Germinal center (tissue), 1 donor: ENCODE measurements at regions not wholly inside any gene's neighbourhood (a gene's known extent, or its start where the extent isn't known, plus 50 kb on each side); places are given as distances from the start of the nearest gene placed in this dataset.

Experiments
- DNase-seq: peaks from one replicate; pipeline ENCODE4 v3.0.0; 2012; ENCODE audit warnings: mixed read lengths, low spot score

DNA sequence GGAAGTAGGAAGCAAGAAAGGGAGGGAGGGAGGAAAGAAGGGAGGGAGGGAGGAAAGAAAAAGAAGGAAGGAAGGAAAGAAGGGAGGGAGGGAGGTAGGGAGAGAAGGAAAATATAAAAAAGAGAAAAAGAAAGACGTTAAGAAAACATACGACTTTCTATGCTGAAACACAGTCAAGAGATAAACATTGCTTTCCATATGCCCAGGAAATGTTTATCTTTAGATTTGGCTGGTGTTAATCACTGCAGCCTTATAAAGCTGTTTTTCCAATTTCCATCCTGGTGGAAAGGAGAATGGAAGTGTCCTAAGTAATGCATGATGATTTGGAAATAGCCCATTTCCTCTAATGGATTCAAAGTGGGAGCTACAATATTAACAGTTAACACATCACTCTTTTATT, 524.3 kb downstream of the MTRR start:
- DNase-seq, result no peak

- DNase-seq, result no peak
Measured at GRCh38 chr5:8394965-8395364, 526.0 kb downstream of the MTRR start.

DNA sequence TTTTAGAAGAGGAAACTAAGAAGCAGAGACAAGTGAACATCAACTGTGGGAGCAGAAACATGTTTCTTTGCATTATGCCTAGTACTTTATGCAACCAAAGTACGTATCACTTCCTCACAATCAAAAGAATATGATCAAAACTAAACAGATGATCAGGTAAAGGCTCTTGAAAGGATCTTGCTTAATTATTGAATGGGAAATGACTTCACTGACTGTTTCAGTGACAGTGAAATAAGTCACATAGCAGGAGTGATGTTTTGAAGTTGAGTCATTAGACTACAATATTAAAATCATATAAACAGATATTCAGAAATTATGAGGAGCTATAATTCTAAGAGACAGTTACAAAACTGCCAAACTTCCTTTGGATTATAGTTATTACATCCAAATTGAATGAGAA, 527.3 kb downstream of the MTRR start:
- no peak for DNase-seq

- DNase-seq, result no peak
Measured at GRCh38 chr5:8396756-8397155, 527.8 kb downstream of the MTRR start.

DNA sequence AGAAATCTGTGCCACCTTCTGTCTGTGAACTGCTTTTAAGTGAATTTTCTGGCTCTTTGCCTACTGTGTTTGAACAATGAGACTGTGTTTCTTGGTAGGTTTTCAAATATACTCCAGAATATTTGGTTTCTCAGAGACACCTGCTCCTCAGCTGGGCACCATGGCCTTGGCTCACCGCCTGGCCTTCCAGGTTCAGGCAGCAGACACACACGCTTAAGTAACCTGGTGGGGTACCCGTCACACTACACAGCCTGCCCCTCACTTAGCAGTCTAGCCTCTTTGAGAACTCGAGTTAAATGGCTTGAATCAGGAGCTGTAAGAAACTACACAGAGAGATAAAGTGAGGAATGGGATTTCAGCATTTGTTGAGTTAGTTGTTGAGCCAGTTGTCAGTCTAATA, 530.5 kb downstream of the MTRR start:
- no peak for DNase-seq

GRCh38 chr5:8408258-8408657, 539.3 kb downstream of the MTRR start:
- DNase-seq, result no peak

- DNase-seq, result no peak
Measured at GRCh38 chr5:8410618-8411017, 541.7 kb downstream of the MTRR start.

GRCh38 chr5:8413975-8414374, 545.0 kb downstream of the MTRR start:
- DNase-seq, result no peak

GRCh38 chr5:8417316-8418048, 548.5 kb downstream of the MTRR start:
- no peak for DNase-seq

GRCh38 chr5:8418049-8418426, 549.1 kb downstream of the MTRR start:
- no peak for DNase-seq

DNA sequence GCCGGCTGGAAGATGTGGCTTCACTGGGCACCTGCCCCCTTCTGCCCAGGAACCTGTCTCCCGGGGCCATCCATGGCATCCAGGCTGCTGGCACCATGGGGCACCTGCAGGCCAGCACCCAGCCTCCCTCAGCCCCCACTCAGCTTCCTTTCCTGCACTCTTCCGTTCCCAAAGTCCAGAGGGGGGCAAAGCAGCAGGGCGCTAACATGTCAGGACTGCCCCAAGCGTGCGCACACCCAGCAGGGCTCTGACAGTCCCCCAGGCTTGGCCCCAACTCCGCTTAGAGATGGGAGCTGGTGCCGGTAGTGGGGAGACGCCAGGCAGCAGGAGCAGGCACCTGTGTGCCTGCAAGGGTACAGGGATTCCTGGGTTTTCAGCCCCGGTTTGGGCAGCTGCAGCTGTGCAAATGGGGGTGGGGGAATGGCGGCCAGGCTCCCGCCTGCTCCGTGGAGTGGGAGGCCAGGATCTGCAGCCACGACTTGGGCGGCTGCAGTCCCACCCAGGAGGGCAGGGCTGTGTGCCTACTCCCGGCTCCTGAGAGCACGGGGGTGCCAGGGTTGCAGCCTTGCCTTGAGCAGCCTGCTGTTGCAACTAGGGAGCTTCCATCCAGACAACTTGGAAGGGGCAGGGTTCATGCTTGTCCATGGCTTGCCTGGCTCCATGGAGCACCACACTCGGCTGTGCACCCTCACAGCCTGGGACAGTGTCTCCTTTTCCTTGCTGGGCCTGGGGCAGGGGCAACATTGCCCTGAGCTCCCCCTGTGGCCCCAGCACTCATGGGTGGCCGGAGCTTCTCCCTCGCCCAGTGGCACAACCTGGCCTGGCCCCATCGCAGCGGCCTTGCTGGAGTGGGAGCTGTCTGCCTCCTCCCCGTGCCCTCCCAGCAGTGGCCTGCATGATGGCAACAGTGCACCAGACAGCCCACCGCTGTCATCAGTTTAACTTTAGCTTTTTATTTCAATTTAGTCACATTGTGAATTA, 561.1 kb downstream of the MTRR start:
- no peak for DNase-seq

GRCh38 chr5:8434501-8434900, 565.6 kb downstream of the MTRR start:
- no peak for DNase-seq

DNA sequence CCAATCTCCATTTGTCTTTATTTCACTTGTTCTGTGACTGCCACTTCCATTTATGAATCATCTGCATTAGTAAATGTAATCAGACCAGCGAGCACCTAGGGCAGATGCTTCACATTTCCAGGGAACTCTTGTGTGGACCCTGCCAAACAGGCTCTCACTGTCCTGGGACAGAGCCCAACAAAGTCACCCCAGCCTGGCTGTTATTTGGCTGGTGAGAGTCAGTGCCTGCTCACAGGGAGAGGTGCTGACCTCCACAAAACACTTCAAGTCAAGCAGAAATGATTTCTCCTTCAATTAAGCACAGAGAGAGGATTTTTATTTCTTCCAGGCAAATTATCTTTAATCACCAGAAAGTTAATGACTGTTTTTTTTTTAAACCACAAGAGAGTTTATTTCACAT, 568.0 kb downstream of the MTRR start:
- DNase-seq, result no peak

- DNase-seq, result no peak
Measured at GRCh38 chr5:8445139-8445538, 576.2 kb downstream of the MTRR start.

DNA sequence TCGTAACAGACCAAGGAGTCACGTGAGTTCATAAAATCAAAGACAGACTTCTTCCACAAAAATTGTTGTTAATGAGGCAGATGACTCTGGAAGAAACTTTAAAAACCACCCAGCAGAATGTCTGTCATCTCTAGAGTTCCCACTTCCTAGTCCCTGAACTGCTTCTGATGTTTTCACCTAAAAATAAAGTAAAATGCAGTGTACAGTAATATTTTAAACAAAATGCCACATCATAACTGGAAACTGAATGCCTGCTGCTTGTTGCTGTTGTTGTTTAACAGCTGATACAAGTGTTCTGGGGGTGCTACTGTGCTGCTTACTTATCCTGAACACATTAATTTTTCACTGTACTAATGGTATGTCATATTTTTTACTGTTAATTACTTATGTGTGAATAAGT, 577.2 kb downstream of the MTRR start:
- DNase-seq, result no peak

DNA sequence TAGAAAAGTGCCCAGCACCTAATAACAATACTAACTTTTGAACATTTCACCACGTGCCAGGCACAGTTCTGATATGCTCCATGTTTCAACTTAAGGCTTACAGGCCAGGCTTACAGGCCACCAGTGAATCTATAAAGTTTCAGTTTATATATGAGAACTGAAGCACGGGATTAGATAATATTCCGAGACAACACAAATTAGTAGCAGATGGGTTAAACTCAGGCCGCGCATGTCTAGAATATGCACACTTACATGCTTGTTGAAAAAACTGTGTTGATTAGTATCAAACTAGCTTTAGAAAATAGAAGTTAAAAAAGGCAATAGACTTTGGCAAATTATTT, 587.9 kb downstream of the MTRR start:
- DNase-seq, result no peak

DNA sequence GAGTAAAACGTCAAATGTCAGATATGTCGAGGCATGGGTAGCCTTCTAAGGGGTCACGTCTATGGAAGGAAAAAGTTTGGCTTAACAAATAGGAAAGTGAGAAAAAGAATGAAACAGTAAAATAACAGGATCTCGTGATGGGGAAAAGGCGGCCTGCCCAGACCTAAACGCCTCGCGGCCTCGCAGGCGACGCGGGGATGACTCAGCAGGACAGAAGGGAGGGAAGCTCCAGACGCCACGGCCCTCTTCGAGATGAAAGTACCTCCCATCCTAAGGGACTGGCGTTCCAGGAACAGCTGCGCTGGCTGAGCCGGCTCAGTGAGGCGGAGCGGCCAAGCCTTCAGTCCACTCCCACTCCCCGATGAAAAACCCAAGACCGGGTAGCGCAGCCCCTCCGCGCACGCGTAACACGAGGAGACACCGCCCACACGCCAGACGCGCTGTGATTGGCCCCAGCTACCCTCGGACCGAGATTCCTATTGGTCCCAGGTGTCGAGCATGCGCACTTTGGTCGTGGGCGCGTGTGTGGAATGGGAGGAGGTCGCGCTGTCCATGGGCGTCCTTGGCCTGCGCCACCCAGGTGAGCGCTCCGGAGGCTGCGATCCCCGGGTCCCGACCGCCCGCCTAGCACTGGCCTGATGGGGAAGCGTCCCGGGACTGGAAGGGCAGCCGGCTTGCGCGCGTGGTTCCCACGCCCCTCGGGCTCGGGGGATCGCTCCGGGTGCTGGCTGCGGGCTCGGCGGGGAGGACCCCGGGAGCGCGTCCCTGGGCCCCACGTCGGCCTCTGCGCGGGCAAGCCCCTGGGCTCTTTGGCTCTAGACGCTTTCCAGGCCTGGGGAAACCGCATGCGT, 588.5 kb downstream of the MTRR start:
- peak; percentile 88 for DNase-seq

DNA sequence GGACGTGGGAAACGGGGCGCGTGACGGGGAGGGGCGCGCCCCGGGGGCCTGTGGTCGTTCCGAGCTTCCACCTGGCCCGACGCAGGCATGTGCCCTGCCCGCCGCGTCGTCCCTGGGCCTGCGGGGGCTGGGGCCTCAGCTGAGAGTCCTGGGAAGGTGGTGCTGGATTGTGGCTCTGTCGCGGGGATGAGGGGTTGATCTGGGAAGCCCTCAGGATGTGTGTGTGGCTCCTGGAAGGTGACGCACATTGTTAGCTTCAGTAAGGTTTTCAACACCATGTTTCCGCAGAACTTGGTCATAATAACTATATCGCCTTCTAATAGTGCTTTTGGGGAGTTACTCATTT, 589.1 kb downstream of the MTRR start:
- DNase-seq, result no peak

DNA sequence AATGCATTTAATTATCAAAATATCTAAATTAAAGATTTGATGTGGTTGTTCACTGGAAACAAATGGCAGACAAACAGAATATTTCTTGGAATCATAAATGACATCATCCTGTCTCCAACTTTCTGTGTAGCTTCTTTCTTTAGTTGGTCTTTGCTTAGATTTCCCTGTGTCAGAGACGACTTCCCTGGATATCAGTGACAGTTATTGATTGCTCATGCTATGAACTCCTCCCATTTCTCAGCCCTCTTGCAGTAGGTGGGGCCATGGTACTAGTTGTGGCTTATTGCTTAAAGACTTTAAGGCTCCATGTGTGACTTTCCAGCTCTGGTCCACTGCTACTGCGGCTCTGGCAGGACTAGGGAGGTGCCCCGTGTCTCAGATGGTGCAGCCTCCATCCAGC, 592.6 kb downstream of the MTRR start:
- DNase-seq, result no peak

DNA sequence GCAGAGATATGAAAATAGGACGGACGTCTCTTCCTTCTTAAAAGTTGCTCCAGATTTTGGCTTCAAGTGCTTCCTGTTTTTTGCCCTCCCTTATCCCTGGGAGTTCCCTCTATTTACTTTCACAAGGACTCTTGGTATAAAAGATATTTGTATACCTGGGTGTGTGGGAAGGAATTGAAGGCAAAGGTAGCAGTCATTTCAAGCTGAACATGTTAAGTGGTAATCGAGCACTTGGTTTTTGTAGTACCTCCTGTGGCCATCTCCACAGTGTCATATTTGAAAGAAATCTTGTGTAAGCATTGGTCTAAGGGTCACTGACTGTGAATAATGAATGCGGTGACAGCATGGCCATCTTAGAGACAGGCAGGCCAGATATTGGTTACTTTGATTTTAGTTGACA, 593.6 kb downstream of the MTRR start:
- DNase-seq, result no peak

GRCh38 chr5:8470489-8470888, 601.5 kb downstream of the MTRR start:
- no peak for DNase-seq

DNA sequence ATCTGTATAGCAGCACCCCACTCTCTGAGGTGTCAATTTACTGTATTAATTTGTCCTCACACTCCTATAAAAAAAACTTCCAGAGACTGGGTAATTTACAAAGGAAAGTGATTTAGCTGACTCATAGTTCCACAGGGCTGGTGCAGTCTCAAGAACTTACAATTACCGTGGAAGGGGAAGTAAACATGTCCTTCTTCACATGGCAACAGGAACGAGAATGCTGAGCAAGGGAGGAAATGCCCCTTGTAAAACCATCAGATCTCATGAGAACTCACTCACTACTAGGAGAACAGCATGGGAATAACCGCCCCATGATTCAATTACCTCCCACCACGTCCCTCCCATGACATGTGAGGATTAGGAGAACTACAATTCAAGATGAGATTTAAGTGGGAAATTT, 602.6 kb downstream of the MTRR start:
- DNase-seq, result no peak

- DNase-seq, result no peak
Measured at GRCh38 chr5:8473016-8473415, 604.1 kb downstream of the MTRR start.
